ENCODE measurements at regions not wholly inside any gene's neighbourhood (a gene's known extent, or its start where the extent isn't known, plus 50 kb on each side); places are given as distances from the start of the nearest gene placed in this dataset.
A peak's percentile ranks its signal among the peaks of the same experiment; 100 is the strongest.

GRCh38 chr5:91266184-91266705 lies 116.9 kb downstream of the ARRDC3 start:
- peak; percentile 61 for DNase-seq (ENCODE audit: low read depth)
- H3K4me3 ChIP-seq (ENCODE audit: low read depth, low read length): no peak overlapping the region
- TF ChIP-seq CTCF (IDR thresholded peaks at IDR 0.05; ENCODE audit: low read depth, low read length) (no peak), MAX (IDR thresholded peaks at IDR 0.05; ENCODE audit: low read depth, low read length) (no peak), POLR2A (IDR thresholded peaks at IDR 0.05; ENCODE audit: extremely low read depth, insufficient read length) (no peak), MYC (IDR thresholded peaks at IDR 0.05; ENCODE audit: low read depth, low read length) (no peak)

GRCh38 chr5:91264311-91265051 lies 118.6 kb downstream of the ARRDC3 start:
- TF ChIP-seq POLR2A (IDR thresholded peaks at IDR 0.05; ENCODE audit: extremely low read depth, insufficient read length) (no peak), MYC (IDR thresholded peaks at IDR 0.05; ENCODE audit: low read depth, low read length) (no peak), MAX (IDR thresholded peaks at IDR 0.05; ENCODE audit: low read depth, low read length) (no peak), CTCF (IDR thresholded peaks at IDR 0.05; ENCODE audit: low read depth, low read length) (no peak)

GRCh38 chr5:91263898-91264297 lies 119.2 kb downstream of the ARRDC3 start:
- no peak for DNase-seq (ENCODE audit: low read depth)
- TF ChIP-seq MAX (IDR thresholded peaks at IDR 0.05; ENCODE audit: low read depth, low read length) (no peak), POLR2A (IDR thresholded peaks at IDR 0.05; ENCODE audit: extremely low read depth, insufficient read length) (no peak), CTCF (IDR thresholded peaks at IDR 0.05; ENCODE audit: low read depth, low read length) (no peak)
- no peak overlapping the region for H3K4me3 ChIP-seq (ENCODE audit: low read depth, low read length)

More at GRCh38 chr5:91264311-91265051, 118.6 kb downstream of the ARRDC3 start:
- H3K4me3 ChIP-seq (ENCODE audit: low read depth, low read length): no peak overlapping the region
- no peak for DNase-seq (ENCODE audit: low read depth)

GRCh38 chr5:91257301-91257700 lies 125.8 kb downstream of the ARRDC3 start:
- TF ChIP-seq MAX (IDR thresholded peaks at IDR 0.05; ENCODE audit: low read depth, low read length) (no peak), CTCF (IDR thresholded peaks at IDR 0.05; ENCODE audit: low read depth, low read length) (no peak), POLR2A (IDR thresholded peaks at IDR 0.05; ENCODE audit: extremely low read depth, insufficient read length) (no peak), MYC (IDR thresholded peaks at IDR 0.05; ENCODE audit: low read depth, low read length) (no peak)
- no peak overlapping the region for H3K4me3 ChIP-seq (ENCODE audit: low read depth, low read length)
- DNase-seq (ENCODE audit: low read depth): no peak

GRCh38 chr5:91256142-91256524 lies 127.0 kb downstream of the ARRDC3 start:
- no peak overlapping the region for H3K4me3 ChIP-seq (ENCODE audit: low read depth, low read length)
- TF ChIP-seq POLR2A (IDR thresholded peaks at IDR 0.05; ENCODE audit: extremely low read depth, insufficient read length) (no peak), MAX (IDR thresholded peaks at IDR 0.05; ENCODE audit: low read depth, low read length) (no peak), CTCF (IDR thresholded peaks at IDR 0.05; ENCODE audit: low read depth, low read length) (no peak)
- no peak for DNase-seq (ENCODE audit: low read depth)
